GM21367 (cell line): ENCODE measurements at regions not wholly inside any gene's neighbourhood (a gene's known extent, or its start where the extent isn't known, plus 50 kb on each side); places are given as distances from the start of the nearest gene placed in this dataset.
"Not testable (repeated sequence)": the region's sequence is repeated elsewhere in the genome, so short reads cannot be mapped to it uniquely, and the experiment has no call there.

ENCODE experiments used
- ATAC-seq: cut with Tn5 transposase; IDR thresholded peaks from one replicate; pipeline ENCODE4 v1.9.1; 2021; ENCODE audit not compliant: unreplicated experiment

- ATAC-seq = not testable (repeated sequence)
Measured at GRCh38 chr22:49698616-49699015, 129.1 kb downstream of the BRD1 start.

- no peak for ATAC-seq
Measured at GRCh38 chr22:49697047-49697446, 130.6 kb downstream of the BRD1 start.

DNA sequence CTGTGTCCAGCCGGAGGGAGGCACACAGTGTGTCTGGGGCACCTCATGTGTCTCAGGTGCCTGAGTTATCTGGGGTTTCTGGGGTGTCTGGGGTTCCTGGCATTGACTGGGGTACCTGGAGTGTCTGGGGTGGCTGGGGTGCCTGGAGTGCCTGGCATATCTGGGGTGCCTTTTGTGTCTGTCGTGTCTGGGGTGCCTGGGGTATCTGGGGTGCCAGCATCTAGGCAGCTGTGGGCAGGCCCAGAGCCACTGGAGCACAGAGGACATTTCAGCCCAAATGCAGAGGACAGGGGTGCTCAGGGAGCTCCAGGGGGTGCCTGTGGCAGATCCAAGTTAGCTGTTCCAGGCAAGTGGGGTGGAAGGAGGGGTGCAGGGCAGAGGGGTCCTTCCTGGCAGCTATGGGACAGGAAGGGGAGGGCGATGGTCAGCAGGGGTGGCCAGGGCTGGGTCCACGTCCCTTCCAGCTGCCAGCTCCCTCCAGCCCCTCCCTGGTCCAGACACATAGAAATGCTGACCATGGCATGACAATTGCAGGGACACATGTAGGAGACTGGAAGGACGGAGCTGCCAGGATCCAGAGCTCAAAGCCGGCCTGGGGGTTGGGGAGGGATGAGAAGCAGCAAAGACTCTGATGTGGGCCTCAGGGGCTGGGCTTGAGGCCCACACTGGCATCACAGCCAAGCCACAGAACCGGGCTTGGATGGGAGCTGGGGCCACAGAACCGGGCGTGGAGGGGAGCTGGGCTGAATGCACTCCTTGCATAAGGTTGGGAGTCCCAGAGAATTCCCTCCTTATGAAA, 133.0 kb downstream of the BRD1 start:
- no peak for ATAC-seq

DNA sequence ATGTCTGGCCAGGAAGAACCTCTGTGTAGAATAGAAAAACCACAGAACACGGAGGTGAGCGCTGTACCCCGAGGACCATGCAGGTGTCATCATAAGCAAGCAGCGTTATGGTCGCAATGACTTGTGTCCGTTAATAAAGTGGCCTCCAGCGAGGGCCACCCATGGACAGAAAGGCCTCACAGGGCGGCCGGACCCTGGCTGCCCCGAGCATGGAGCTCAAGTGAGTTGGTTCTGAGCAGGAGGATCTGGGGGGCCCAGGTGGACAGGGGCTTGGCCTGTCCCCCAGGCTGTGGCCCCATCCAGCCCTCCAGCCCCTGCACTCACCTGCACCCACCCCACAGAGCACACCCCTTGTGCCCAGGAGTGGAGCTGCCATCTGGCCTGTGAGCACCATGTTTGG, 133.8 kb downstream of the BRD1 start:
- no peak for ATAC-seq

GRCh38 chr22:49693416-49693815, 134.3 kb downstream of the BRD1 start:
- no peak for ATAC-seq

DNA sequence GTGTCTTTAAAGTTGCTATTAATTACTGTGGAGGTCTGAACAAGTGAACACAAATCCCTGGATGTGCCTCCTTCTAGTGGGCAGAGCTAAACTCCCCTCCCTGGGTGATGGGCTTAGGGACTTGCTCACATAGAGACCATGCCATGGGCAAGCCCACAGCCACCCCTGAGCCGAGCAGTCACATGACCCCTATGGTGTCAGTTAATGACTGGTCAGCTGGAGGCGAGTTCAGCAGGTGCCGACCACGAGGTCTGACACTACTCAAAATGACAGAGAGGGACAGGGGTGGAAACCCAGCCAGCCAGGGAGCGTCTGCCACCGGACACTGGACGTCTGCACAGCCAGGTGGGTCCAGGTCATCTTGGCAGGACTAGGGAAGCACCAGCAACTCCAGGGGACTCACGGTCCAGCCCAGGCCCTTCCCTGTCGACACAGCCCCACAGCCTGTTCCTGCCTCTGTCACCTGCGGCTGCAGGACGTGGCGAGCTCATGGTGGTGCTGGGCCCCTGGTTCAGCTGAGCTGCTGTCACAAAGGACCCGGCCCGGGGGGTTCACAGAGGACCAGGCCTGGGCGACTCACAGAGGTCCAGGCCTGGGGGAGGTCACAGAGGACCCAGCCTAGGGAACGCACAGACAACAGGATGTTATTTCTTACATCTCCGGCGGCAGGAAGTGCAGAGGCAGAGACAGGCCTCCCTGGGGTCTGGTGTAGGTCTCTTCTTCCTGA, 135.0 kb downstream of the BRD1 start:
- no peak for ATAC-seq

- no peak for ATAC-seq
Measured at GRCh38 chr22:49691256-49691655, 136.4 kb downstream of the BRD1 start.

GRCh38 chr22:49690454-49690853, 137.2 kb downstream of the BRD1 start:
- ATAC-seq = no peak

DNA sequence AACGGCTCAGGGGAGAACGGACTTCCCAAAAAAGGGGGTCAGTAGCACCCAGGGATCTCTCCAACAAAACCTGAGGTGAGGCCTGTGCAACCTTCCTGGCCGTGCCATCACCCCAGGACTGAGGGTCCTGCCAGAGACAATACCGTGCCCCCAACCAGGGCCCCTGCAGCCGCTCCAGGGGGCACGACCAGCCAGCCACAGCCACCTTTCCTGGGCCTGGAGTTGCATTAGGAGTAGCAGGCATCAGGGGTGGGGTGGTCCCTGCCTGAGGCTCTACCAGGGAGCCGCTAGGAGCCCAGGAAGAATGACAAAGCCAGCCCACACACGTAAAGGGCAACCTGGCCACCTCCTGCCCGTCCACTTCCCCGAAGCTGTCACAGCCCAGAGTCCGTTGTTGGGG, 137.8 kb downstream of the BRD1 start:
- ATAC-seq = no peak

DNA sequence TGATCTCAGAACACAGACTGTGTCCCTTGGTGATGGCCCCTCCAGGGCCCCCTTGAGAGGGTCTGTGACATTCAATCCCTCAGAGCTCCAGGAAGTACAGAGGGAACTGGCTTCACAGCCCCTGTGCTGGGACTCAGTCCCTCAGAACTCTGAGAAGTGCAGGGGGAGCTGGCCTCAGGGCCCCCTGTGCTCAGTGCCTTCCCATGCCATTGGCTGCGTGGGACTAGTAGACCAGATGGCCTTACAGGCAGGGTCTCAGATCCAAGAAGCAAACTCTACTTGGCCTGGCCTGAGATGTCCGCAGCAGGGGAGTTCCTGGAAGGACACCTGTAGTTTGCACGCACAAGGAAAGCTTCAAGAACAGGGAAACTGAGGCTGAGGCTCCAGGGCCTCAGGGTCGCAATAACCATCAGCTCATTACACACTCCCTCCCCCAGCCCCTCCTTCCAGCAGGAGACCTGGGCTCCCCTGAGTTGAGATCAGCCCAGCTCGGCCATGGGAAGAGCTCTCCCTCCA, 138.4 kb downstream of the BRD1 start:
- ATAC-seq = no peak

DNA sequence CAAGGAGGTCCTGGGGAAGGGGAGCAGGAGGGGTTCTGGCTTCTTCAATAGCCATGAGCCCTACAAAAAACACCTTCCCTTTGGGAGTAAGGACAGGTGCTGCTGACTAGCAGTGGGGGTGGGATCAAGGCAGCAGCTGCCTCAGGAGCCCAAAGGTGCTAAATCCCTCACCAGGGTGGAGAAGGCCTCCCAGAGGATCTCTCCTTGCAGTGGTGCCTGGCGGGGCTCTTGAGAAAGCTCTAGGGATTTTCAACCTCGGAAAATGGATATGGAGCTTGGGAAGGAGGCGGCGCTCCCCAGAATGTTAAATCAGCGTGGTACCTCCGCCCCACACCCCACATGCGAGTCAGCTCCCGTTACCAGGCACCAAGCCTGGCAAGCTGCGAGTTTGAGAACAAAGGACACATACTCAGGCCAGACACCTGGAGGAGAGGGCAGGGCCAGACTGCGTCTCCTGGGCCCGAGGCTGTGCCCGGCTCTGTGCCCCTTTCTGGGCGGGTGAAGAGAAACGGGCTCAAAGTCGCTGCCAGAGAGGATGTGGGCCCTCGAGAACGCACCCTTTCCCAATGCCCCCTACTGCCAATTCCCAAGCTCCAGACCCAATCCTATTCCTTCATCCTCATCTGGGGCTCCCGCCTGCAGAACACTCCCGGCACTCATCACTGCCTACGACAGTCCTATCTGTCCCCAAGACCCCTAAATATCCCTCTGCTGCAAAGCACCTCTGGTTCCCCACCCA, 139.0 kb downstream of the BRD1 start:
- no peak for ATAC-seq

- ATAC-seq = no peak
Measured at GRCh38 chr22:49687786-49688515, 139.7 kb downstream of the BRD1 start.

DNA sequence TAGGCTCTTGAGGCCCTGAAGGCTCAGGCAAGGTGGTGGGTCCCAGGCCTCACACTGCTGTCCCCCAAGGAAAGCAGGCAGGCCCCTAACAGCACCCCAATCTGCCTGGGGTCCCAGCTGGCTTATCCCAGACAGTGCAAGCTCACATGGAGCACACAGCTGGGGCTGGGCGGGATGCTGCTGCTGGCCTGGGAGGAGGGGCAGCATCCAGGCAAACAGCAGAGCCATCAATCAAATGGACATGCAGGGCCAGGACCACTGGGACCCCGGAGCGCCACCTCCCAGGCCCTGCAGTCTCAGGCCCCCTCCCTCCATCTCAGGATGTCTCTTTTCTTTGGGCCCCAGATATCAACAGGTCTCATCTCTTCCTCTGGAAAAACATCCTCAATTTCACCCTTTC, 140.3 kb downstream of the BRD1 start:
- no peak for ATAC-seq

- ATAC-seq = no peak
Measured at GRCh38 chr22:49686495-49687219, 141.0 kb downstream of the BRD1 start.

- ATAC-seq = no peak
Measured at GRCh38 chr22:49685686-49686085, 142.0 kb downstream of the BRD1 start.

DNA sequence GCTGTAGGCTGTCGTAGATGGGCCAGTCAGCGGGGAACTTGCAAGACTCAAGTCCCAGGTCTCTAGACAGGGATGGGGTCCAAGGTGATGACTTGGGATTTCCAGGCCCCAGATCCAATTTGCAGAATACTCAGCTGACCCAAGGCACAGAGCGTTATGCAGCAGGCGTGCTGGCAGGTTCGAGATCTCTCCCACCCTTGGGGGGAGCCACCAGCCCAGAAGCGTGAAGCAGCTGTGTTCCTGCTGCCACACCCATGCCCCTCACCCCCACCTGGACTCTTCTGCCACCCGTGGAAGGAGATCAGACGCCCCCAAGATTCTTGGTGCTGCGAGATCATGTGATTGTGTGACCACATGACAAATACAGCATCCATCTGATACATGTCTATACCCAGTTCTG, 142.6 kb downstream of the BRD1 start:
- ATAC-seq = no peak

GRCh38 chr22:49683032-49683431, 144.6 kb downstream of the BRD1 start:
- no peak for ATAC-seq

GRCh38 chr22:49680819-49681218, 146.9 kb downstream of the BRD1 start:
- ATAC-seq = not testable (repeated sequence)

DNA sequence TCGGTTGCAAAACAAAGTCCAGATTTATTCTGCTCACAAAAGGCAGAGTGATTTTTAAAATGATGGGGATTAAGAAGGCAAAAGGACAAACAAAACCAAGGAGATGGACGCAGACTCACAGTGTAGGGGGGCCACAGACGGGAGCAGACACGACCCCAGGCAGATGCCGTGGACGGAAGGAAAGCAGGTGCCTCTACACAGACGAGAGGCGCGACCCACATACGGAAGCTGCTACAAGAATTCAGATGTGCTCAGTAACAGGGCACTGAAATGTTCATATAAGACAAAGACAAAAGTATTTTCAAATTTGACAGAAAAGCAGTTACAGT, 148.9 kb downstream of the BRD1 start:
- no peak for ATAC-seq

DNA sequence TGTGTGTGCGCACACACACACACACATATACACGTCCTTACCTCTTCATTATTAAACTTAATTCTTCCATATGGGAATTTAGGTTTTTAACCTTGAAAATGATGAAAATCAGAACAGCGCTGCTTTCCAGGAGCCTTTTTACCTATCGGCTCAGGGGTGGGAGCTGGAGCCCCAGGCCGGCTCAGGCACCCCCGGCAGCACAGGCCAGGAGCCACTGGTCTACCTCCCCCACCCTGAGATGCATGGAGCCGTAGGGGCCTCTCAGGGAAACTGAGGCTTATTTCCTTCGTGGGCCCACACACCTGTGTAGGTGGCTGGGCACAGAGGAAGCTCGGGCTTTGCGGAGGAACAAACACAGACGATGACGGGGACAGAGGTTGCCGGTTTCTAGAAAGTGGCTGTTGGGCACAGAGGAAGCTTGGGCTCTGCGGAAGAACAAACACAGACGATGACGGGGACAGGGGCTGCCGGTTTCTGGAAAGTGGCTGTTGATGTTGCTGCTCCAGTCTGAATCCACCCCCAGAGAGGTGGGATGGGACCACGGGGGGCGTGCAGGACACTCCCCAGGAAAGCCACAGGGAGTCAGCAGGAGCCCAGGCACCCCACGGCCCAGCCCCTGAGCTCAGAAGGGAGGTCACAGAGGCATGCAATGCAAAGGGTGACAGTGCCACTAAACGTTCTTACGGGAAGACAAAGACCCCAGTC, 149.4 kb downstream of the BRD1 start:
- ATAC-seq = no peak
